Psoas muscle (tissue), 7 donors: ENCODE measurements at regions not wholly inside any gene's neighbourhood (a gene's known extent, or its start where the extent isn't known, plus 50 kb on each side); places are given as distances from the start of the nearest gene placed in this dataset.
"Not testable (repeated sequence)": the region's sequence is repeated elsewhere in the genome, so short reads cannot be mapped to it uniquely, and the experiment has no call there.

Experiments used
- ATAC-seq, 4 donors: fragments of 200-7000 bp; cut with Tn5 transposase; one replicate each; pipeline ENCODE4 v1.9.1; 2020; ENCODE audit warnings: moderate library complexity in 3 of 4, mild to moderate bottlenecking in 2 of 4
- DNase-seq, 2 donors: peaks; one replicate each; pipeline ENCODE4 v3.0.0-alpha.2; 2020
- H3K27ac ChIP-seq: fragments of 200-600 bp; one replicate; pipeline ENCODE4 v1.8.0; 2022
- H3K27me3 ChIP-seq, 3 donors: fragments of 200-600 bp in 1 of 3; one replicate each; pipeline versions ENCODE4 v1.6.1 to v1.8.0; 2013 to 2022; ENCODE audit warnings: low read length in 2 of 3, mild to moderate bottlenecking in 2 of 3, moderate library complexity in 1 of 3; ENCODE audit not compliant: insufficient read depth in 3 of 3
- H3K36me3 ChIP-seq, 2 donors: fragments of 200-600 bp in 1 of 2; one replicate each; pipeline versions ENCODE4 v1.6.1 to v1.8.0; 2013 to 2022; ENCODE audit warnings: low read depth in 1 of 2, mild to moderate bottlenecking in 1 of 2, moderate library complexity in 1 of 2; ENCODE audit not compliant: insufficient read depth in 1 of 2
- H3K4me1 ChIP-seq: fragments of 200-600 bp; one replicate; pipeline ENCODE4 v1.8.0; 2022
- H3K4me3 ChIP-seq: fragments of 200-600 bp; one replicate; pipeline ENCODE4 v1.8.0; 2022; ENCODE audit warnings: mild to moderate bottlenecking
- H3K9me3 ChIP-seq: fragments of 200-600 bp; one replicate; pipeline ENCODE4 v1.8.0; 2022
- CTCF ChIP-seq: fragments of 200-600 bp; IDR thresholded peaks from one replicate; pipeline ENCODE4 v1.8.0; 2022; ENCODE audit warnings: antibody characterized with exemption
- WGBS, 3 donors: extraction: QIAGEN DNeasy Blood & Tissue Kit; methylation state at CpG; one replicate each; pipeline versions ENCODE4 v1.1.6 to v1.1.7; 2013; 5-methylcytosine and 5-hydroxymethylcytosine counted together
- intact Hi-C, 2 donors: fragments of 100-400 bp; cut with DNase I; formaldehyde crosslinking; loops; one replicate each; pipeline versions ENCODE4 v1.11.0 to v1.14.2; 2022
- donor health status: healthy with polysubstance abuse.
- donor health status: DM: no; HTN: no; CAD: no; lungs with moderate emphysema.
- donor health status: Bipolar disorder and iron deficiency.
- donor health status: healthy.
- donor health status: DM: yes; HTN: yes; CAD: no.
- donor health status: DM: no; HTN: no; CAD: no.
- donor health status: DM: yes; HTN: yes; CAD: no.

- no peak overlapping the region for H3K4me3 ChIP-seq
- DNase-seq (no peak), ATAC-seq (no peak)
- no peaks in the 10 kb centered on the region for H3K27me3 ChIP-seq
- H3K27ac ChIP-seq, result no peak overlapping the region
- TF ChIP-seq CTCF, result no peak
- H3K36me3 ChIP-seq, result no peaks in the 10 kb centered on the region
- H3K9me3 ChIP-seq, result no peaks in the 10 kb centered on the region
- intact Hi-C loops, result no loop called here
- WGBS, 3 donors, result 46 to 56% (median 48%) methylated on average over 1 of the region's 1 CpG
- peaks cover 3% of the 10 kb centered on the region for H3K4me1 ChIP-seq
These were observed 252.3 kb upstream of the CA10 start for GRCh38 chr17:52410781-52411180.

- H3K4me3 ChIP-seq, H3K36me3 ChIP-seq, ATAC-seq, H3K9me3 ChIP-seq, DNase-seq, intact Hi-C loops, H3K27me3 ChIP-seq, H3K27ac ChIP-seq, H3K4me1 ChIP-seq: not testable (repeated sequence)
- WGBS, 3 donors, result 72 to 82% (median 77%) methylated on average over 14 to 15 of the region's 15 CpGs
These were observed 250.7 kb upstream of the CA10 start for GRCh38 chr17:52409222-52409621.

- TF ChIP-seq CTCF, result no peak
- no peaks in the 10 kb centered on the region for H3K4me1 ChIP-seq
- no peak for ATAC-seq
- H3K9me3 ChIP-seq, result no peaks in the 10 kb centered on the region
- H3K36me3 ChIP-seq, result no peaks in the 10 kb centered on the region
- H3K4me3 ChIP-seq, result no peak overlapping the region
- H3K27me3 ChIP-seq, result no peaks in the 10 kb centered on the region
- no peak for DNase-seq
- no peak overlapping the region for H3K27ac ChIP-seq
- intact Hi-C loops, result no loop called here
- 79 to 86% (median 81%) methylated on average over 3 of the region's 3 CpGs for WGBS, 3 donors
These were observed 236.8 kb upstream of the CA10 start for GRCh38 chr17:52395308-52395707.

GRCh38 chr17:52390422-52390821, 231.9 kb upstream of the CA10 start:
- Histone ChIP-seq H3K9me3 (no peaks in the 10 kb centered on the region), H3K36me3 (no peaks in the 10 kb centered on the region), H3K4me3 (no peak overlapping the region), H3K4me1 (no peaks in the 10 kb centered on the region), H3K27ac (no peak overlapping the region), H3K27me3 (no peaks in the 10 kb centered on the region)
- intact Hi-C loops, result no loop called here
- 93 to 100% (median 95%) methylated on average over 1 of the region's 1 CpG for WGBS, 3 donors
- no peak for DNase-seq
- no peak for ATAC-seq
- no peak for TF ChIP-seq CTCF

GRCh38 chr17:52389632-52390031, 231.1 kb upstream of the CA10 start:
- Histone ChIP-seq H3K4me1 (no peaks in the 10 kb centered on the region), H3K36me3 (no peaks in the 10 kb centered on the region), H3K9me3 (no peaks in the 10 kb centered on the region), H3K4me3 (no peak overlapping the region), H3K27ac (no peak overlapping the region), H3K27me3 (no peaks in the 10 kb centered on the region)
- 64 to 71% (median 71%) methylated on average over 4 of the region's 4 CpGs for WGBS, 3 donors
- no peak for TF ChIP-seq CTCF
- no peak for DNase-seq
- ATAC-seq, result no peak
- intact Hi-C loops, result no loop called here
